ENCODE measurements at regions not wholly inside any gene's neighbourhood (a gene's known extent, or its start where the extent isn't known, plus 50 kb on each side); places are given as distances from the start of the nearest gene placed in this dataset.

GRCh38 chr10:111234234-111234913 is 157.5 kb downstream of the ADRA2A start:
- no peaks in the 10 kb centered on the region for H3K27me3 ChIP-seq (ENCODE audit: low read depth, low read length)
- H3K4me3 ChIP-seq (ENCODE audit: low read depth in 1 of 2, low read length in 2 of 2): no peak overlapping the region
- H3K36me3 ChIP-seq (ENCODE audit: control insufficient read depth in 1 of 2, insufficient read depth in 2 of 2, low read length in 2 of 2): no peaks in the 10 kb centered on the region
- H3K27ac ChIP-seq (ENCODE audit: low read length): no peak overlapping the region
- H3K4me1 ChIP-seq (ENCODE audit: control insufficient read depth in 1 of 2, insufficient read depth in 2 of 2, low read length in 2 of 2): no peaks in the 10 kb centered on the region
- no peaks in the 10 kb centered on the region for H3K9me3 ChIP-seq (ENCODE audit: control insufficient read depth in 1 of 2, low read length in 2 of 2)

GRCh38 chr10:111234914-111235302 is 158.1 kb downstream of the ADRA2A start:
- no peaks in the 10 kb centered on the region for H3K27me3 ChIP-seq (ENCODE audit: low read depth, low read length)
- H3K9me3 ChIP-seq (ENCODE audit: control insufficient read depth in 1 of 2, low read length in 2 of 2): no peaks in the 10 kb centered on the region
- H3K27ac ChIP-seq (ENCODE audit: low read length): no peak overlapping the region
- H3K4me3 ChIP-seq (ENCODE audit: low read depth in 1 of 2, low read length in 2 of 2): no peak overlapping the region
- no peaks in the 10 kb centered on the region for H3K4me1 ChIP-seq (ENCODE audit: control insufficient read depth in 1 of 2, insufficient read depth in 2 of 2, low read length in 2 of 2)
- H3K36me3 ChIP-seq (ENCODE audit: control insufficient read depth in 1 of 2, insufficient read depth in 2 of 2, low read length in 2 of 2): no peaks in the 10 kb centered on the region

GRCh38 chr10:111240348-111240747 is 163.5 kb downstream of the ADRA2A start:
- Histone ChIP-seq H3K9me3 (ENCODE audit: control insufficient read depth in 1 of 2, low read length in 2 of 2) (no peaks in the 10 kb centered on the region), H3K27me3 (ENCODE audit: low read depth, low read length) (no peaks in the 10 kb centered on the region), H3K27ac (ENCODE audit: low read length) (no peak overlapping the region), H3K4me1 (ENCODE audit: control insufficient read depth in 1 of 2, insufficient read depth in 2 of 2, low read length in 2 of 2) (no peaks in the 10 kb centered on the region), H3K4me3 (ENCODE audit: low read depth in 1 of 2, low read length in 2 of 2) (no peak overlapping the region), H3K36me3 (ENCODE audit: control insufficient read depth in 1 of 2, insufficient read depth in 2 of 2, low read length in 2 of 2) (no peaks in the 10 kb centered on the region)

GRCh38 chr10:111243126-111243525 is 166.3 kb downstream of the ADRA2A start:
- H3K27ac ChIP-seq (ENCODE audit: low read length): no peak overlapping the region
- H3K9me3 ChIP-seq (ENCODE audit: control insufficient read depth in 1 of 2, low read length in 2 of 2): no peaks in the 10 kb centered on the region

GRCh38 chr10:111246136-111246535 is 169.3 kb downstream of the ADRA2A start:
- Histone ChIP-seq H3K36me3 (ENCODE audit: control insufficient read depth in 1 of 2, insufficient read depth in 2 of 2, low read length in 2 of 2) (no peaks in the 10 kb centered on the region), H3K4me1 (ENCODE audit: control insufficient read depth in 1 of 2, insufficient read depth in 2 of 2, low read length in 2 of 2) (no peaks in the 10 kb centered on the region), H3K27me3 (ENCODE audit: low read depth, low read length) (no peaks in the 10 kb centered on the region), H3K9me3 (ENCODE audit: control insufficient read depth in 1 of 2, low read length in 2 of 2) (no peaks in the 10 kb centered on the region), H3K27ac (ENCODE audit: low read length) (no peak overlapping the region), H3K4me3 (ENCODE audit: low read depth in 1 of 2, low read length in 2 of 2) (no peak overlapping the region)

More at GRCh38 chr10:111243126-111243525, 166.3 kb downstream of the ADRA2A start:
- Histone ChIP-seq H3K36me3 (ENCODE audit: control insufficient read depth in 1 of 2, insufficient read depth in 2 of 2, low read length in 2 of 2) (no peaks in the 10 kb centered on the region), H3K4me1 (ENCODE audit: control insufficient read depth in 1 of 2, insufficient read depth in 2 of 2, low read length in 2 of 2) (no peaks in the 10 kb centered on the region), H3K4me3 (ENCODE audit: low read depth in 1 of 2, low read length in 2 of 2) (no peak overlapping the region), H3K27me3 (ENCODE audit: low read depth, low read length) (no peaks in the 10 kb centered on the region)

- H3K36me3 ChIP-seq (ENCODE audit: control insufficient read depth in 1 of 2, insufficient read depth in 2 of 2, low read length in 2 of 2): no peaks in the 10 kb centered on the region
- H3K4me1 ChIP-seq (ENCODE audit: control insufficient read depth in 1 of 2, insufficient read depth in 2 of 2, low read length in 2 of 2): no peaks in the 10 kb centered on the region
- H3K9me3 ChIP-seq (ENCODE audit: control insufficient read depth in 1 of 2, low read length in 2 of 2): no peaks in the 10 kb centered on the region
- H3K27me3 ChIP-seq (ENCODE audit: low read depth, low read length): no peaks in the 10 kb centered on the region
- no peak overlapping the region for H3K27ac ChIP-seq (ENCODE audit: low read length)
- no peak overlapping the region for H3K4me3 ChIP-seq (ENCODE audit: low read depth in 1 of 2, low read length in 2 of 2)
These were observed 170.1 kb downstream of the ADRA2A start for GRCh38 chr10:111246814-111247452.

- no peak overlapping the region for H3K27ac ChIP-seq (ENCODE audit: low read length)
- no peak overlapping the region for H3K4me3 ChIP-seq (ENCODE audit: low read depth in 1 of 2, low read length in 2 of 2)
- H3K27me3 ChIP-seq (ENCODE audit: low read depth, low read length): no peaks in the 10 kb centered on the region
- H3K9me3 ChIP-seq (ENCODE audit: control insufficient read depth in 1 of 2, low read length in 2 of 2): no peaks in the 10 kb centered on the region
- H3K4me1 ChIP-seq (ENCODE audit: control insufficient read depth in 1 of 2, insufficient read depth in 2 of 2, low read length in 2 of 2): no peaks in the 10 kb centered on the region
- H3K36me3 ChIP-seq (ENCODE audit: control insufficient read depth in 1 of 2, insufficient read depth in 2 of 2, low read length in 2 of 2): no peaks in the 10 kb centered on the region
These were observed 171.1 kb downstream of the ADRA2A start for GRCh38 chr10:111247781-111248389.

GRCh38 chr10:111249925-111250324 is 173.1 kb downstream of the ADRA2A start:
- Histone ChIP-seq H3K36me3 (ENCODE audit: control insufficient read depth in 1 of 2, insufficient read depth in 2 of 2, low read length in 2 of 2) (no peaks in the 10 kb centered on the region), H3K9me3 (ENCODE audit: control insufficient read depth in 1 of 2, low read length in 2 of 2) (no peaks in the 10 kb centered on the region), H3K4me1 (ENCODE audit: control insufficient read depth in 1 of 2, insufficient read depth in 2 of 2, low read length in 2 of 2) (no peaks in the 10 kb centered on the region), H3K27me3 (ENCODE audit: low read depth, low read length) (no peaks in the 10 kb centered on the region), H3K4me3 (ENCODE audit: low read depth in 1 of 2, low read length in 2 of 2) (no peak overlapping the region), H3K27ac (ENCODE audit: low read length) (no peak overlapping the region)

GRCh38 chr10:111261081-111261615 is 184.3 kb downstream of the ADRA2A start:
- peaks cover 0 to 9% of the 10 kb centered on the region in 2 donors for H3K4me1 ChIP-seq (ENCODE audit: control insufficient read depth in 1 of 2, insufficient read depth in 2 of 2, low read length in 2 of 2)
- H3K27ac ChIP-seq (ENCODE audit: low read length): no peak overlapping the region
- H3K27me3 ChIP-seq (ENCODE audit: low read depth, low read length): no peaks in the 10 kb centered on the region
- H3K36me3 ChIP-seq (ENCODE audit: control insufficient read depth in 1 of 2, insufficient read depth in 2 of 2, low read length in 2 of 2): no peaks in the 10 kb centered on the region
- no peaks in the 10 kb centered on the region for H3K9me3 ChIP-seq (ENCODE audit: control insufficient read depth in 1 of 2, low read length in 2 of 2)
- H3K4me3 ChIP-seq (ENCODE audit: low read depth in 1 of 2, low read length in 2 of 2): no peak overlapping the region

- no peak overlapping the region for H3K4me3 ChIP-seq (ENCODE audit: low read depth in 1 of 2, low read length in 2 of 2)
- H3K27ac ChIP-seq (ENCODE audit: low read length): no peak overlapping the region
- H3K27me3 ChIP-seq (ENCODE audit: low read depth, low read length): no peaks in the 10 kb centered on the region
- peaks cover 0 to 9% of the 10 kb centered on the region in 2 donors for H3K4me1 ChIP-seq (ENCODE audit: control insufficient read depth in 1 of 2, insufficient read depth in 2 of 2, low read length in 2 of 2)
- H3K36me3 ChIP-seq (ENCODE audit: control insufficient read depth in 1 of 2, insufficient read depth in 2 of 2, low read length in 2 of 2): no peaks in the 10 kb centered on the region
- H3K9me3 ChIP-seq (ENCODE audit: control insufficient read depth in 1 of 2, low read length in 2 of 2): no peaks in the 10 kb centered on the region
These were observed 188.5 kb downstream of the ADRA2A start for GRCh38 chr10:111265341-111265740.

GRCh38 chr10:111266165-111266564 is 189.3 kb downstream of the ADRA2A start:
- Histone ChIP-seq H3K4me1 (ENCODE audit: control insufficient read depth in 1 of 2, insufficient read depth in 2 of 2, low read length in 2 of 2) (peaks cover 0 to 3% of the 10 kb centered on the region in 2 donors), H3K9me3 (ENCODE audit: control insufficient read depth in 1 of 2, low read length in 2 of 2) (no peaks in the 10 kb centered on the region), H3K27me3 (ENCODE audit: low read depth, low read length) (no peaks in the 10 kb centered on the region), H3K4me3 (ENCODE audit: low read depth in 1 of 2, low read length in 2 of 2) (no peak overlapping the region), H3K36me3 (ENCODE audit: control insufficient read depth in 1 of 2, insufficient read depth in 2 of 2, low read length in 2 of 2) (no peaks in the 10 kb centered on the region), H3K27ac (ENCODE audit: low read length) (no peak overlapping the region)
